ENCODE measurements at regions not wholly inside any gene's neighbourhood (a gene's known extent, or its start where the extent isn't known, plus 50 kb on each side); places are given as distances from the start of the nearest gene placed in this dataset.

DNA sequence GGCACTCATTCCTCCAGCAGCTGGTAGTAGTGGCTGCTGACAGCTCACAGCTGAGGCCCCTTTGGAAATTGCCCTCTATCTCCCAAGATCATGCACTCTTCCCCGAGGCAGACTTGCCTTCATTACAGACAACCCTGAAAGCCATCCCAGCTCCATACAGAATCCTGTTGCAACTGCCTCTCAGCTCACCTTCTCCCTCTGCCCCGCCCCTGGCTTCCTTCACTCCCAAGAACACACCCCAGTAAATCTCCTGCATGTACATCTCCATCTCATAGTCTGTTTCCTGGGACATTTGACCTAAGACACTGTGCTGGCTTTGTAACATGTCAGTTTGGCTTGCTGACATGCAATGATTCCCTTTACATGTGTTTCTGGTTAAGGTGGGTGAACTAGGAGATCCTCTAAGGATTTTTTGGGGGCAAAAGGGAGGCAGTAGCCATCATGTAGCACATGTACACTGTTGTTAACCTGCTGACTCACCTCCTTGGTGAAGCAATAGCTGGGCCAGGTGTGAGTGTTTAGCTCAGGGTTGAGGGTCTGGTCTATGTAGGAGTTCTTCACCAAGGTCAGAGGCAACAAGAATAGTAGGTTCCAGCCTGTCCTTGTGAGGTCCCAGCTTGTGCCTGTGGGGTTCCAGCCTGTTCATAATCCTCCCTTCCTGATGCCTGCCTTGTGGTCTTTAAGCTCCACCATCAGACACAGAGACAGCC, 179.6 kb downstream of the CSNK2A3 start:
- H3K27me3 ChIP-seq (ENCODE audit: insufficient read depth, poor library complexity, severe bottlenecking), result no peaks in the 10 kb centered on the region
- no peak overlapping the region for H3K27ac ChIP-seq (replicated peaks)
- TF ChIP-seq SPI1 (IDR thresholded peaks at IDR 0.05; ENCODE audit: borderline replicate concordance, low read depth) (no peak), GABPA (IDR thresholded peaks at IDR 0.05; ENCODE audit: low read depth) (no peak), POLR2AphosphoS5 (IDR thresholded peaks at IDR 0.05; ENCODE audit: low read depth) (no peak)
- TF ChIP-seq, protein P1, sequence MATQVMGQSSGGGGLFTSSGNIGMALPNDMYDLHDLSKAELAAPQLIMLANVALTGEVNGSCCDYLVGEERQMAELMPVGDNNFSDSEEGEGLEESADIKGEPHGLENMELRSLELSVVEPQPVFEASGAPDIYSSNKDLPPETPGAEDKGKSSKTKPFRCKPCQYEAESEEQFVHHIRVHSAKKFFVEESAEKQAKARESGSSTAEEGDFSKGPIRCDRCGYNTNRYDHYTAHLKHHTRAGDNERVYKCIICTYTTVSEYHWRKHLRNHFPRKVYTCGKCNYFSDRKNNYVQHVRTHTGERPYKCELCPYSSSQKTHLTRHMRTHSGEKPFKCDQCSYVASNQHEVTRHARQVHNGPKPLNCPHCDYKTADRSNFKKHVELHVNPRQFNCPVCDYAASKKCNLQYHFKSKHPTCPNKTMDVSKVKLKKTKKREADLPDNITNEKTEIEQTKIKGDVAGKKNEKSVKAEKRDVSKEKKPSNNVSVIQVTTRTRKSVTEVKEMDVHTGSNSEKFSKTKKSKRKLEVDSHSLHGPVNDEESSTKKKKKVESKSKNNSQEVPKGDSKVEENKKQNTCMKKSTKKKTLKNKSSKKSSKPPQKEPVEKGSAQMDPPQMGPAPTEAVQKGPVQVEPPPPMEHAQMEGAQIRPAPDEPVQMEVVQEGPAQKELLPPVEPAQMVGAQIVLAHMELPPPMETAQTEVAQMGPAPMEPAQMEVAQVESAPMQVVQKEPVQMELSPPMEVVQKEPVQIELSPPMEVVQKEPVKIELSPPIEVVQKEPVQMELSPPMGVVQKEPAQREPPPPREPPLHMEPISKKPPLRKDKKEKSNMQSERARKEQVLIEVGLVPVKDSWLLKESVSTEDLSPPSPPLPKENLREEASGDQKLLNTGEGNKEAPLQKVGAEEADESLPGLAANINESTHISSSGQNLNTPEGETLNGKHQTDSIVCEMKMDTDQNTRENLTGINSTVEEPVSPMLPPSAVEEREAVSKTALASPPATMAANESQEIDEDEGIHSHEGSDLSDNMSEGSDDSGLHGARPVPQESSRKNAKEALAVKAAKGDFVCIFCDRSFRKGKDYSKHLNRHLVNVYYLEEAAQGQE (IDR thresholded peaks at IDR 0.05; ENCODE audit: insufficient replicate concordance, low read depth), result no peak
- TF ChIP-seq, protein P2, sequence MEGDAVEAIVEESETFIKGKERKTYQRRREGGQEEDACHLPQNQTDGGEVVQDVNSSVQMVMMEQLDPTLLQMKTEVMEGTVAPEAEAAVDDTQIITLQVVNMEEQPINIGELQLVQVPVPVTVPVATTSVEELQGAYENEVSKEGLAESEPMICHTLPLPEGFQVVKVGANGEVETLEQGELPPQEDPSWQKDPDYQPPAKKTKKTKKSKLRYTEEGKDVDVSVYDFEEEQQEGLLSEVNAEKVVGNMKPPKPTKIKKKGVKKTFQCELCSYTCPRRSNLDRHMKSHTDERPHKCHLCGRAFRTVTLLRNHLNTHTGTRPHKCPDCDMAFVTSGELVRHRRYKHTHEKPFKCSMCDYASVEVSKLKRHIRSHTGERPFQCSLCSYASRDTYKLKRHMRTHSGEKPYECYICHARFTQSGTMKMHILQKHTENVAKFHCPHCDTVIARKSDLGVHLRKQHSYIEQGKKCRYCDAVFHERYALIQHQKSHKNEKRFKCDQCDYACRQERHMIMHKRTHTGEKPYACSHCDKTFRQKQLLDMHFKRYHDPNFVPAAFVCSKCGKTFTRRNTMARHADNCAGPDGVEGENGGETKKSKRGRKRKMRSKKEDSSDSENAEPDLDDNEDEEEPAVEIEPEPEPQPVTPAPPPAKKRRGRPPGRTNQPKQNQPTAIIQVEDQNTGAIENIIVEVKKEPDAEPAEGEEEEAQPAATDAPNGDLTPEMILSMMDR (IDR thresholded peaks at IDR 0.05; ENCODE audit: insufficient read depth, low read length), result no peak
- no peak overlapping the region for H3K4me3 ChIP-seq (replicated peaks; ENCODE audit: insufficient read depth, low read length)
- no peak for DNase-seq (ENCODE audit: low read depth in 1 of 2, low spot score in 1 of 2)

DNA sequence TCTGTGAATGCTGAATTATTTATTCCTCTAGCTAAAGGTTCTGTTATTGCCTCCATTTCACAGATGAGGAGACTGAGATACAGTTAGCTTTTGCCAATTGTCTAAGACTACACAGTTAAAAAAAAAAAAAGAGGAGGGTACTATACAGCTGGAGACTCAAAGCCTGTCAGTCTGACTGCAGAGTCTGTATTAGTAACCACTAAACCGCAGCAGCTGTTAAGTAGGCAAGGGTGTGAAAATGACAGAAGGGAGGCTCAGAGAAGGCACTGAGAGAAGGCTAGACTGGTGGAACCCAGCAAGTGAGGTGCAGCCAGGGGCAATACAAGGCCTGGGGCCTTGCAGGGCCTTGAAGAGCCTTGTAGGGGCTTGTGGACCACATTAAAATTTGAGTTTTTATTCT, 181.2 kb downstream of the CSNK2A3 start:
- TF ChIP-seq, protein P2 (IDR thresholded peaks at IDR 0.05; ENCODE audit: insufficient read depth, low read length), result no peak
- TF ChIP-seq POLR2AphosphoS5 (IDR thresholded peaks at IDR 0.05; ENCODE audit: low read depth), result no peak
- TF ChIP-seq GABPA (IDR thresholded peaks at IDR 0.05; ENCODE audit: low read depth), result no peak
- TF ChIP-seq SPI1 (IDR thresholded peaks at IDR 0.05; ENCODE audit: borderline replicate concordance, low read depth), result no peak
- no peaks in the 10 kb centered on the region for H3K27me3 ChIP-seq (ENCODE audit: insufficient read depth, poor library complexity, severe bottlenecking)

DNA sequence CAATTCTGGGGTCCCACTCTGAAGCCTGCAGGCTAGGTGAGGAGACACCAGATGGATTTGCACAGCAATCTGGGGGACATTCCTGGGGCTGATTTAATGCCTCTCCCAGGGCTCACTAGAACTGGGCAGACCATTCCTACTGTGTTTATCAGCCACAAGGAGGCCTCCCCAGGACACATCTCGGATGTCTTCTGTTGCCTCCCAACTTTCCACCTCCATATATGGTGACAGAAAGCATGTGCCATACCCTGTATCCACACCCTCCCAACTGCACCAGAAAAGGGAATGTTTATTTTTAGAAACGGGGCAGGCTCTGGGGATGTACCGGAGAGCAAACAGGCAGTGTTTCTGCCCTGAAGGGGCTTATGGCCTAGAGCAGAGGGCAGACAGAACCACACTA, 181.8 kb downstream of the CSNK2A3 start:
- Histone ChIP-seq H3K27me3 (ENCODE audit: insufficient read depth, poor library complexity, severe bottlenecking) (no peaks in the 10 kb centered on the region), H3K4me3 (replicated peaks; ENCODE audit: insufficient read depth, low read length) (no peak overlapping the region), H3K27ac (replicated peaks) (no peak overlapping the region)
- DNase-seq (ENCODE audit: low read depth in 1 of 2, low spot score in 1 of 2), result no peak
- TF ChIP-seq GABPA (IDR thresholded peaks at IDR 0.05; ENCODE audit: low read depth) (no peak), POLR2AphosphoS5 (IDR thresholded peaks at IDR 0.05; ENCODE audit: low read depth) (no peak), SPI1 (IDR thresholded peaks at IDR 0.05; ENCODE audit: borderline replicate concordance, low read depth) (no peak)
- TF ChIP-seq, protein P2 (IDR thresholded peaks at IDR 0.05; ENCODE audit: insufficient read depth, low read length), result no peak
- TF ChIP-seq, protein P1 (IDR thresholded peaks at IDR 0.05; ENCODE audit: insufficient replicate concordance, low read depth), result no peak

More for the DNA sequence above, 181.2 kb downstream of the CSNK2A3 start:
- DNase-seq (ENCODE audit: low read depth in 1 of 2, low spot score in 1 of 2), result peak in 1 of 2 experiments; percentile 14
- Histone ChIP-seq H3K27ac (replicated peaks) (no peak overlapping the region), H3K4me3 (replicated peaks; ENCODE audit: insufficient read depth, low read length) (no peak overlapping the region)

All from HL-60 (cell line).